GM13977 (cell line): ENCODE measurements at regions not wholly inside any gene's neighbourhood (a gene's known extent, or its start where the extent isn't known, plus 50 kb on each side); places are given as distances from the start of the nearest gene placed in this dataset.

Source experiments
- DNase-seq: peaks from one replicate; pipeline ENCODE4 v3.0.0; 2012; ENCODE audit warnings: low spot score
- in situ Hi-C: fragments of 300-500 bp; cut with MboI; formaldehyde crosslinking; loops from one replicate; pipeline ENCODE4 v1.12.0; 2022; ENCODE audit warnings: low sequenced_read_pairs, low pct_unique_long_range_greater_than_20kb, mixed read lengths, inconsistent platforms; ENCODE audit not compliant: unreplicated experiment
- TF ChIP-seq, protein P1 (sequence below): IDR thresholded peaks from 2 replicates; pipeline ENCODE4 v1.5.1; 2012; ENCODE audit warnings: mild to moderate bottlenecking, control low read depth; ENCODE audit not compliant: insufficient read depth; ENCODE audit errors: extremely low read depth, missing control alignments

DNA sequence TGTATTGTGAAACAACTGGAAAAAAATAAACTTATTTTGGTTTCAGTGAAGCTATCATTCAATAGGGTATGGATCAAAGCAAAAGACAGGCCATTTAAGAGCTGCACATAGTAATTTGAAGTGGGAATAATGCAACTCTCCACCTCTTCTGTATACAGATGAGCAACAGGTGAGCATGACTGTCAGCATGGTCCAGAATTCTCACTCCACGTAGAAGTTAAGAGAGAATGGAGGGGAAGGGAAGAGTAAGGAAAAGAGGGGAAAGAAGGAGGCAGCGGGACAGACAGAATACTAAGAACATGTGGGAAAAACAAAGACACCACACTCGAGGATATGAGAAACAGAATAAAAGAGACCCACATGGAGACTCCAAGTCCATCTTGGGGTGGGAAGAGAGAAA is 396.1 kb upstream of the GRIA1 start:
- DNase-seq, result no peak
- TF ChIP-seq, protein P1, sequence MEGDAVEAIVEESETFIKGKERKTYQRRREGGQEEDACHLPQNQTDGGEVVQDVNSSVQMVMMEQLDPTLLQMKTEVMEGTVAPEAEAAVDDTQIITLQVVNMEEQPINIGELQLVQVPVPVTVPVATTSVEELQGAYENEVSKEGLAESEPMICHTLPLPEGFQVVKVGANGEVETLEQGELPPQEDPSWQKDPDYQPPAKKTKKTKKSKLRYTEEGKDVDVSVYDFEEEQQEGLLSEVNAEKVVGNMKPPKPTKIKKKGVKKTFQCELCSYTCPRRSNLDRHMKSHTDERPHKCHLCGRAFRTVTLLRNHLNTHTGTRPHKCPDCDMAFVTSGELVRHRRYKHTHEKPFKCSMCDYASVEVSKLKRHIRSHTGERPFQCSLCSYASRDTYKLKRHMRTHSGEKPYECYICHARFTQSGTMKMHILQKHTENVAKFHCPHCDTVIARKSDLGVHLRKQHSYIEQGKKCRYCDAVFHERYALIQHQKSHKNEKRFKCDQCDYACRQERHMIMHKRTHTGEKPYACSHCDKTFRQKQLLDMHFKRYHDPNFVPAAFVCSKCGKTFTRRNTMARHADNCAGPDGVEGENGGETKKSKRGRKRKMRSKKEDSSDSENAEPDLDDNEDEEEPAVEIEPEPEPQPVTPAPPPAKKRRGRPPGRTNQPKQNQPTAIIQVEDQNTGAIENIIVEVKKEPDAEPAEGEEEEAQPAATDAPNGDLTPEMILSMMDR, result no peak
- in situ Hi-C loops, result no loop called here

GRCh38 chr5:153096381-153096780 is 394.1 kb upstream of the GRIA1 start:
- no peak for DNase-seq
- in situ Hi-C loops, result no loop called here

GRCh38 chr5:153099328-153099727 is 391.1 kb upstream of the GRIA1 start:
- in situ Hi-C loops, result no loop called here
- TF ChIP-seq, protein P1, result no peak
- no peak for DNase-seq

More at GRCh38 chr5:153096381-153096780, 394.1 kb upstream of the GRIA1 start:
- TF ChIP-seq, protein P1, result no peak

DNA sequence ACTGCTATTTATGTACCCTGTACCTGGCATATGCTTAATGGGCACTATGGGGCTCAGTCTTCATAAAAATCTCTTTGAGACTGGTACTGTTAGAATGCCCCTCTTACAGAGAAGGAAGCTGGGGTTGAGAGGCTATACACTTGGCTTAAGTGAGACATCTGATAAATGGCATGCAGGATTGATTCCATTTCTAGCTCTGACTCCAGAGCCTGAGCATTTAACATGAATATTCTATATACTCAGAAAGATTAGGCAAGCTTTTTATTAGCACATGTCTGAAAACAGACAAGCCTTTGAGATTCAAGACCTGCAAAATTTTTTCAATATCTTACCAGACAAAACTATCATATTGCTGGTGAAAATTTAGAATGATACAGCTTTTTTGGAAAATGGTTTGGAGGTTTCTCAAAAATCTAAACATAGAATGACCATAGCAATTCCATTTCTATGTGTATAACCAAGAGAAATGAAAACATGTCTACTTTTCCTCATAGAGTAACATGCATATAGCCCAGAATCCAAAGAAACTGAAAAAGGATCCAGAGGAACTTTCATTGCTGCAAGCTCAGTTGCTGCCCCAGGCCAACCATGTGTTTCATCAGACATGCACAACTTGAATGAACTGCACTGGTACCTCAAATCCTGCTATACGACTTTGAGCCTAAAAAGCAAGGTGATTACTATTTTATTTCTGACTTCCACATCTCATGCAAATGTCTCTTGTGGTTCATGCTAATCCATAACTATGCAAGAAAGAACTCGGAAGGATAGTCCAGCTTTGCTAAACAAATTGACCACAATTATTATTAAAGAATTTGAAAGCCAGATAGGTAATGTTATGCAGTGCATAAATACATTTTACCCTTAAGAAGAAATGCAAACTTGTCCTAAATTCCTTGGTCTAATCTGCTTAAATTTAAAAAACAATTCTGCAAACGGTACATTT is 389.0 kb upstream of the GRIA1 start:
- DNase-seq, result no peak
- in situ Hi-C loops, result no loop called here
- TF ChIP-seq, protein P1, result no peak

DNA sequence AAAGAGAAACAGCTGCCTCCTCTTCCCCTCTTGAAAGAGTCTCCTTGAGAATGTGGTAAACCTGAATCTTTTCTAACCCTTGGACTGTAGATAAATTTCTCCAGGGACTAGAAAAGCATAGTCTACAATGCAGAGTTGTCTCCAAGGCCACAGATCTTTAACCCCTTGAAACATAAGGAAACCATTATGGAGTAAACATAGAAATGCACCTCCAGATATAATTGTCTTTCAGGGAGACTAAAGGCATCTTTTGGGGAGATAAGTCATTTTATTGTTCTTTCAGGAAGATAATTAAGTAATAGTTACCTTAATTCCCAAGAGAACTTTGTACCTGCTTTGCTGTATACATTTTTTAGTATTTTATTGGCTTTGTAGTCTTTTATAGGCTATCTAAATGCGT is 373.6 kb upstream of the GRIA1 start:
- no peak for DNase-seq
- TF ChIP-seq, protein P1, result no peak
- in situ Hi-C loops, result no loop called here

DNA sequence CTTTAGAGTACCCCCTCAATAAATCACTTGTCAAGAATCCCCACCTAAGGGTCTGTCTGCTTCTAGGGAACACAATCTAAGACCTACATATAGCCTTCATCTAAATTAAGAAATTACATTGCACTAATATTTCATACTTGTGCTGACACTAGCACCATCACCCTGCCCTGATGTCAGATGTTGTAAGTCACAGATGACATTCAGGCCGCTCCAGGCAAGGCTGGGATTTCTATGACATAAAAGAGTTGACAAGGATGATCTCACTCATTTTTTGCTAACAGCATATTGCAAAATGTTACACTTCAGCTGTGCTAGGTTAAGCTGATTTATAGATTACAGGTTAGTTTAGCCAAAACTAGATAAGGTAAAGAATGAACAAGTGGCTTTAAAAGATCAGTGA is 372.5 kb upstream of the GRIA1 start:
- TF ChIP-seq, protein P1, result no peak
- no peak for DNase-seq
- in situ Hi-C loops, result no loop called here
